Stimulated activated CD4-positive, alpha-beta T cell treated with anti-CD3 and anti-CD28 coated beads, Interleukin-12 subunit alpha, Interleukin-12 subunit beta, amount 100 ng/mL, for 24 hours (primary cell): ENCODE measurements at regions not wholly inside any gene's neighbourhood (a gene's known extent, or its start where the extent isn't known, plus 50 kb on each side); places are given as distances from the start of the nearest gene placed in this dataset.
"Not testable (repeated sequence)": the region's sequence is repeated elsewhere in the genome, so short reads cannot be mapped to it uniquely, and the experiment has no call there.

Experiments used
- DNase-seq, 2 experiments: peaks; one replicate each; pipeline ENCODE4 v3.0.0-alpha.2; 2020; ENCODE audit warnings: low read depth in 2 of 2

DNA sequence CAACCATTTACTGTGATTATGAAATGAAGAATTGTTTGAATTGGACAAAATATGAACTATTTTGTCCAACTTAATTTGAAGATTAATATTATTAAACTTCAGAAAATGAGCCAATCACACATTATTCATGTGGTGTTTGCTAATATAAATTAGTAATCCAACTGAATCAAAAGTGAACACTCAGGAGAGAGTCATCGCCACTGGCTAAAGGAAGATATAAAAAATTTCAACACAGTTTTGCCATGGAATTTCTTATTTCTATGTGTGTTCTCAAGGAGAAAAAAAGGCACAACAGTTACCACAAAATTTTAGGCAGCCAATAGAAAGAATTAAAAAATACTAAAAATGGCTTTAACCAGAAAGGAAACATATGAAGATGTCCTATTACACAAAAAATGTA is 2683.8 kb downstream of the PCDH9 start:
- DNase-seq = no peak

GRCh38 chr13:64540976-64541375 is 2689.2 kb downstream of the PCDH9 start:
- DNase-seq = no peak

DNA sequence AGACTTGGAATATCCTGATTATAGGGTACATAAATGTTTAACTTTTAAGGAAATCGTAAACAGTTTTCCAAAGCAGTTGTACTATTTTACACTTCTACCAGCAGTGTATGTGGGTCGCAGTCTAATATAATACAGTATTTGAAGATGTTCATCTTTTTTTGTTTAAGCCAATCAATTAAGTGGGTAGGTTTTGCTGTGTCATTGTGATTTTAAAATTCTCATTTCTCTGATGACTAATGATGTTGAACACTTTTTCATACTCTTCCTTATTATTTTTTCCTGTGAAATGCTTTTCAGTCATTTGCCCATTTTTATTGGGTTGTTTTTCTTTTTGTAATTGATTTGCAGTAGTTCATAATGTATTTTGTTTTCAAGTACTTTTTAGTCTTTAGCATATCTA is 2689.7 kb downstream of the PCDH9 start:
- DNase-seq = no peak

GRCh38 chr13:64538711-64539110 is 2691.4 kb downstream of the PCDH9 start:
- no peak for DNase-seq

GRCh38 chr13:64534302-64534701 is 2695.8 kb downstream of the PCDH9 start:
- no peak for DNase-seq

GRCh38 chr13:64531400-64531799 is 2698.7 kb downstream of the PCDH9 start:
- no peak for DNase-seq

- DNase-seq = no peak
Measured at GRCh38 chr13:64529874-64530485, 2700.2 kb downstream of the PCDH9 start.

- DNase-seq = no peak
Measured at GRCh38 chr13:64528838-64529237, 2701.3 kb downstream of the PCDH9 start.

DNA sequence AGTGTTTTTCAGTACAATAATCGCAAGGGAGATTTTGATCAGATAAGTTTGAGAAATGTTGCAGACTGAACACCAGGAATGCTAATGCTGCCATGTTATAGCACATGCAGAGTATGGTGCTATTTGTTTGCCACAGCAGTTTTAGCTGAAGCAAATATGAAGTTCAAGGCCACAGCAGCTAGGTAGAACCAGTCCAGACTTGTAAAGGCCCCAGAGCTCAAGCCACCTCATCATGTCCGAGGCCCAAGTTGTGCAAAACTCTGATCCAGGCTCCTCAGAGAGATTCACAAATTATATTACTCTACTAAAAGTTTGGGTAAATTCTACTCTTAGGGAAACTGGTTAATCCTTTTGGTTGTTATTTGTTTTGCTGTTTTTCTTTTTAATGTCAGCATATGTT is 2702.6 kb downstream of the PCDH9 start:
- DNase-seq = no peak

GRCh38 chr13:64525687-64526086 is 2704.4 kb downstream of the PCDH9 start:
- DNase-seq = no peak

- DNase-seq = no peak
Measured at GRCh38 chr13:64510747-64511146, 2719.4 kb downstream of the PCDH9 start.

DNA sequence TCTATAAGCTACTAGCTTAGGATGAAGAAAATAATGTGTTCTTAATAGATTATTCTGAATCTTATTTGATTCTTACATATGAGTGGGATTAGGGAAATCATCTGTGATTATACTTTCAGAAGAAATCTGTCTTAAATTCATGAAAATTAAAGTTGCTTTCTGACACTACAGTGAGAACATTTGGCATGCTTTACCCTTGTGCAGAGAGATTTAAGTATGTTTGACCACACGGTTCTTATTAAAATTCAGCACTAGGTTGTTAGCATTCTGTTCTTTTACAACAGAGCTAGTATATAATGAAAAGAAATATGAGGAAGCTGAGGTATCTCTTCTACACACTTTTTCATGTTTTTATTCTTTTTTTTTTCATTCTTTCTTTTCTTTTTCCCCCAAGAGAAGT is 2723.9 kb downstream of the PCDH9 start:
- DNase-seq = no peak

DNA sequence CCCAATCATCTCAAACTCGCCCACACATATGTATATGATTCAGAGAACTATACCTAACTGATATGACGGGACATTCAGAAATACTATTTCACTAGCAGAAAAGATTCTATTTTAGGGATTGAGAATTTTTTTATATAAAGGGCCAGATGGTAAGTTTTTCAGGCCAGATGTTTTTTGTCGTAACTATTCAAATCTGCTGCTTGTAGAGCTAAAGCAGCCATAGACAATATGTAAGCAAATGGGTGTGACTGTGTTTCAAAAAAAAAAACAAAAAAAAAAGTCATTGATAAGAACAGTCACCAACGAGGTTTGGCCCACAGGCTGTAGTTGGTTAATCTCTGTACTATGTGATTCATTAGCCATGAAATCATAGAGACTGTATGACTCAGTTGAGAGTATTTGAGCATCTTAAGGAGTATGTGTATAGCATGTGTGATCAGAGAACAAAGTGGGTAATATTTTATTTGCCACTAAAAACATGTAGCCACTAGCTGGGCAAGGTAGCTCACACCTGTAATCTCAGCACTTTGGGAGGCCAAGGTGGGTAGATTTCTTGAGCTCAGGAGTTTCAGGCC is 2724.7 kb downstream of the PCDH9 start:
- DNase-seq = no peak

DNA sequence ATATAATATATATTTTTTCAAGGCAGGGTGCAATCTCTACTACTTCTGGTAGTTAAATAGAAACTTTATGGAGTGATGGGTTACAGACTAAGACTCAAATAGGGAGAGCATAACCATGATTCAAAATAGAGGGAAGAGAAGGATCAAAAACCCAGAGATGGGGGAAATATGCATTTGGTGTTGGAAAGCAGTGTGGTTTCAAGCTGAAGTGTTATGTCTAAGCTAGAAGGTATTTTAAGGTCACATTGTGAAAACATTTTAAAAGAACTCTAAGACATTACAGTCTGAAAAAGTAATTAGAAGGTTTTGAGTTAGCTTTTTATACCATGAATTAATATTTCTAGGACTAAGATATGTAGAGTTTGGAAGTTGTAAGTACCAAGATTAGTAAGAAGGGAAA is 2741.4 kb downstream of the PCDH9 start:
- DNase-seq = no peak

DNA sequence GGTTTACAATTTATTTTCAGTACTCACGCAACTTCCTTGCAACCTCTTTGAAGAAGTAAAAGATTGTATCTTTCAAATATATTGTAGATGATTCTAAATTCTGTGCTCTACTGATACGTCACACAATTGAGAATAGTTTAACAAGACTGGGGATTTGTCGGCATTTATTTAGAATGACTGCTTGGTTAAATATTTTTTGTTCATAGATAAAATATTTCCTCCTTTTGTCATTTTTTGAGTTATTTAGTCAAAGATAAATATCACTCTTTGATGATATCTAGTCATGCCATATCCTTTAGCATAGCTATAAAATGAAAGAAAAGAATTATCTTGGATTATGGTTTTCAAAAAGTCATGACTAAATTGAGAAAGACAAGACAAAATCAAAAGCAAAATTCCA is 2747.8 kb downstream of the PCDH9 start:
- DNase-seq = no peak

DNA sequence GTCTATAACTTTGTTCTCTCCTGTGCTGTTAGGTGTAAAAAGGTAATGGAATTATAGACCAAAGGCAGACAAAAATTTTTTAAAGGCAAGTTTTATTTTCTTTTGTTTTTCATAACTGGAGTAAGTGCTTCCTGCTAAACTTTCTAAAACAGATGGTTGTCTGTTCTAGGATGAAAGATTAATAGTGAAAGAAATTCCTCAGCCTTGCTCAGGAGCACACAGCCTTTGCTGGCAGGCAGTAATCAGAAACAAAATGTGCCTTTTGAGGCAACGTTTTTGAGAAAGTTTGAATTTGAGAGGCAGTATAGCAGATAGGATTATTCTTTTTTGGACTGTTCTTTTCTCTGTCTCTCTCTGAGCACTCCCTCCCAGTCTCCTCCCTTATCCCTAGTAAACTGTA is 2749.5 kb downstream of the PCDH9 start:
- DNase-seq = no peak

DNA sequence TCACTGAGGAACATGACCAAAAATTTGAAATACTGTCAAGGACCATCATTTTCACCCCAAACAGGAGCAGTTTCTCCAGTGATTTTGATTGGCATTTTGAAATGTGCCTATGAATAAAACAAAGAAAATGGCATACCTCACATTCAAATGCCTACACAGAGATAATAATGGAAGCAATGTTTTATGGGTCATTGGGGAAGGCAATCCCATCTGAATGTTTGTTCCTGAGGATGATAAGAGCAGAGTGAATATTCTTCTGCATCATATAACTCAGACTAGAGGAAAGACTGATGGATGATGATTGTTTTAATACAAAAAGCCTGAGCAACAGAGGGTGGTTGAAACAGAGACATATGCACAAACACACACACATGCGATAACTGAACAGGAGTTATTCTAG is 2749.9 kb downstream of the PCDH9 start:
- no peak for DNase-seq

GRCh38 chr13:64477146-64477545 is 2753.0 kb downstream of the PCDH9 start:
- DNase-seq = no peak

GRCh38 chr13:64476041-64476568 is 2754.0 kb downstream of the PCDH9 start:
- not testable (repeated sequence) for DNase-seq

DNA sequence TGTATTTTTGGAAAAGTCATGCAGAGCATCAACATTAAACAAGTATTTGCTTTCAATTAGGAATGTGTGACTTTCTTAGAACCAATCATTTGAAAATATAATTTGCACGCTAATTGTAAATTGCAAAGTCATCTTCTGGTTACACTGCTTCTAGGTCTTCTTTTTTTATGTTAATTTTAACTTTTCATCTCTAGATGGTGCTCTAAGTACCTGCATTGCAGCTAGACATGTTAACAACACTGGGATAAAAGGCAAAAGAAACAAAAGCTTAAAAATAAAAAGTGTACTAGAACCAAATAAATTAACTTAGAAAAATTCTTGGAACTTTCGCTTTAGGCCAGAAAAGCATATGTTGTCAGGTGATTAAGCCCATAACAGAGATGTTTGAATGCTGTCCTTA is 2758.2 kb downstream of the PCDH9 start:
- DNase-seq = no peak

GRCh38 chr13:64470751-64471150 is 2759.4 kb downstream of the PCDH9 start:
- DNase-seq = no peak

- no peak for DNase-seq
Measured at GRCh38 chr13:64459778-64460177, 2770.4 kb downstream of the PCDH9 start.

DNA sequence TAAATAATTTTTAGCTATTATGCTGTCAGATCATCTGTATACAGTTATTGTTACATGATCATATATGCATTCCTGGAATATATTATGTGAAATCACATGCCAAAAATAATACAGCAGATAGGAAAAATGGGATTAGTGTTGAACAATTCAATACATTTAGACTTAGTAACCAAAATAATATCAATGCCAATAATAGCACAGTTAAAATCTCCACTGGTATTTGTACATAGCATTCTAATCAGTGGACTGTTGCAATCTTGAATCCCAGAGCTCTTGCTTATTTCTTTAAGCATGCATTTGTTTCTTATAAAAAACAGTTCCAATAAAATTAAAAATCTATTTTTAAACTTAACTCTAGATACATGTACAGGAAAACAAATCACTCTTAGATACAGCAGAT is 2772.2 kb downstream of the PCDH9 start:
- DNase-seq = no peak

- no peak for DNase-seq
Measured at GRCh38 chr13:64455124-64455523, 2775.0 kb downstream of the PCDH9 start.
